Neural progenitor cell (in vitro differentiated cells): ENCODE measurements at regions not wholly inside any gene's neighbourhood (a gene's known extent, or its start where the extent isn't known, plus 50 kb on each side); places are given as distances from the start of the nearest gene placed in this dataset.
"Not testable (repeated sequence)": the region's sequence is repeated elsewhere in the genome, so short reads cannot be mapped to it uniquely, and the experiment has no call there.

Experiments used
- DNase-seq: peaks from one replicate; pipeline ENCODE4 v3.0.0-alpha.2; 2016; ENCODE audit warnings: low spot score
- H2AFZ ChIP-seq: fragments of 200-600 bp; sonication (generic); replicated peaks from 2 replicates; pipeline ENCODE4 v1.6.1; 2016; ENCODE audit warnings: antibody characterized with exemption
- H3F3A ChIP-seq: fragments of 200-600 bp; sonication (generic); 2 replicates; pipeline ENCODE4 v1.6.1; 2016; ENCODE audit warnings: antibody characterized with exemption, low read depth
- H3K27ac ChIP-seq: fragments of 200-600 bp; sonication (generic); 2 replicates; pipeline ENCODE4 v1.5.1; 2016; ENCODE audit warnings: mild to moderate bottlenecking
- H3K27me3 ChIP-seq: fragments of 200-600 bp; sonication (generic); 2 replicates; pipeline ENCODE4 v1.6.1; 2016; ENCODE audit warnings: mild to moderate bottlenecking, moderate library complexity
- H3K36me3 ChIP-seq: fragments of 200-600 bp; sonication (generic); 2 replicates; pipeline ENCODE4 v1.5.1; 2016
- H3K4me1 ChIP-seq: fragments of 200-600 bp; sonication (generic); 2 replicates; pipeline ENCODE4 v1.6.1; 2016; ENCODE audit warnings: mixed run types
- H3K4me2 ChIP-seq: fragments of 200-600 bp; sonication (generic); 2 replicates; pipeline ENCODE4 v1.6.1; 2016
- H3K4me3 ChIP-seq: fragments of 200-600 bp; sonication (generic); 2 replicates; pipeline ENCODE4 v1.5.1; 2016
- H3K79me2 ChIP-seq: fragments of 200-600 bp; sonication (generic); 2 replicates; pipeline ENCODE4 v1.6.1; 2016; ENCODE audit warnings: low read depth
- H3K9ac ChIP-seq: fragments of 200-600 bp; sonication (generic); 2 replicates; pipeline ENCODE4 v1.6.1; 2016
- H3K9me3 ChIP-seq: fragments of 200-600 bp; sonication (generic); 2 replicates; pipeline ENCODE4 v1.5.1; 2016; ENCODE audit warnings: low read depth
- H4K20me1 ChIP-seq: fragments of 200-600 bp; sonication (generic); 2 replicates; pipeline ENCODE4 v1.6.1; 2016; ENCODE audit warnings: low read depth
- H3K27ac Mint-ChIP-seq: 3 replicates; pipeline ENCODE4 v1.8.0; 2021; ENCODE audit warnings: mixed read lengths
- H3K27me3 Mint-ChIP-seq: 2 replicates; pipeline ENCODE4 v1.8.0; 2022; ENCODE audit warnings: low read depth, mild to moderate bottlenecking, inconsistent platforms, moderate library complexity, mixed read lengths; ENCODE audit not compliant: insufficient read depth
- H3K36me3 Mint-ChIP-seq: 3 replicates; pipeline ENCODE4 v1.8.0; 2021; ENCODE audit warnings: mixed read lengths
- H3K4me1 Mint-ChIP-seq: 3 replicates; pipeline ENCODE4 v1.8.0; 2021; ENCODE audit warnings: mixed read lengths
- H3K4me3 Mint-ChIP-seq: 3 replicates; pipeline ENCODE4 v1.8.0; 2021; ENCODE audit warnings: mild to moderate bottlenecking, moderate library complexity, mixed read lengths
- H3K9me3 Mint-ChIP-seq: 3 replicates; pipeline ENCODE4 v1.8.0; 2020; ENCODE audit warnings: mixed read lengths

DNA sequence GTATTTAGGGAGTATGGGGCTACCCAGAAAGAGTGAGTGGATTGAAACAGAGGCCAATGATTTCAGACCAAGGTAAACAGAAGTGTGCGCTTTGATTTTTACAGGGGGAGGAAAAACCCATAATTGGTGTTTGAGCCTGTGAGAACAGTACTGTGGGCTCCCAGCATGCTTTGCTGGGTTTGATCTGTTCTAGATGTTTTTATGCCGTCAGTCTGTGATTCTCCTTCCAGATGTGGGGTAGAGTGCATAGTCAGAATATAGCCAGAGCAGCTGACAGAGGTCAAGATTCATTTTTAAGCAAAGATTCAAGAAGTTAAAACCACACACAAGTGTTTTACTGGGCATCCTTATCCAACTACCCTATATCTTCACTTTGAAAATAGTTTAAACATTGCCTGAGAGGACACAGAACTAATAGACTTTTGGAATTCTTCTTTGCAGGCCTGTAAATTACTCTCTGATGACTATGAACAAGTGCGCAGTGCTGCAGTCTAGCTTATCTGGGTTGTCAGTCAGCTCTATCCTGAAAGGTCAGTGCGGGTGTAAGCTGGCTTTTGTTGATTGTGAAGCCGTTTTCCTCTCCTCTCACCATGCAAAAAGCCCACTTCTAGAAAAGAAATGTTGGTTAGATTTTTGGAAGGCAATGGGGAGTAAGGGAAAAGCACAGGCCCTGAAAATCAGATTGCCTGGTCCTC lies 216.2 kb upstream of the VKORC1L1 start:
- not testable (repeated sequence) for H3K27ac ChIP-seq, H3K4me2 ChIP-seq, H4K20me1 ChIP-seq, H3K27me3 Mint-ChIP-seq, H3K4me1 Mint-ChIP-seq, H3K79me2 ChIP-seq, H3K36me3 ChIP-seq, H3K9ac ChIP-seq, H3F3A ChIP-seq, H3K4me1 ChIP-seq, H3K36me3 Mint-ChIP-seq, H3K4me3 ChIP-seq, H3K27me3 ChIP-seq, H3K9me3 ChIP-seq, H3K9me3 Mint-ChIP-seq, DNase-seq, H3K4me3 Mint-ChIP-seq, H3K27ac Mint-ChIP-seq, H2AFZ ChIP-seq

DNA sequence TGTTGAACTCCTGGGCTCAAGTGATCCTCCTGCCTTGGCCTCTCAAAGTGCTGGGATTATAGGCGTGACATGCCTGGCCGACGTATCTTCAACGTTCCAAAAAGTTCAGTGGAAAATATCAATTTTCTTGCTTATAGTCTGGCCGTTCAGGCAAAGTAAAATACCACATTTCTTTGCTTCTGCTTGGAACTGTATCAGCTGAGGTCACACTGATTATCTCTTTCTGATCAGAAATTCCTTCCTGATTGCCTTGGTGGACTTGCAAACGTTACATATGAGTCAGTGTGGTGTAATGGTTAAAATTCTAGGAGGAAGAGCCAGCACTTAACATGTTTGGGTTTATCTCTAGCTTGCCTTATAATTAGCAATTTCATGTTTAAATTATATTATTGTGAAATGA lies 189.5 kb upstream of the VKORC1L1 start:
- DNase-seq, H3K4me3 Mint-ChIP-seq: not testable (repeated sequence)

DNA sequence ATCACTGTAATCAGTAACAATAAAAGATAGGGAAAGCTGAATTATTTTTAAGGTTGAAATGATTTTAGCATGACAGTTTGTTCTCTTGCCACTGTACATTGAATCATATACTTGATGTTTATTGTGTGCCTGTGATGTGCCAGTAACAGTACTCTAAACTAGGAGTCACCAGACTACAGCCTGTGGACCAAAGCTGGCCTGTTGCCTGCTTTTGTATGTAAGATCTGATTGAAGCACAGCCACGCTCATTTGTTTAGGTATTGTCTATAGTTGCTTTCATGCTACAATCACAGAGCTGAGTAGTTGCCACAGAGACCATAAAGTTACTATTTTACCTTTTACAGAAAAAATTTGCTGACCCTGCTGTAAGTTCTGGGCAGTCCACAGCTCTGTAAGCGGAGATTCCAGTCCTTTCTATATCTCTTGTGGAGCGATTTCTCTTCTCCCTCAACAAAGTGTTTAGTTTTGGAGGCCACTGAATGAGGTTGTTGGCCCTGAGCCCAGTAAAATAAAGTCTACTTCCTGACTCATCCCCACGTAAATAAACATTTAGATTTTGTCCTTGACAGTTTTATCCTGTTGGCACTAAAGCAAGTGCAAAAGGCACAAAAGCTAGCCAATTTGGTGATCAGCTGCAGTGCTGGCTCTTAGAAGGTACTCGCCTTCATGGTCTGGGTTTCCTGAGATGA lies 173.7 kb upstream of the VKORC1L1 start:
- H3K4me1 ChIP-seq, H2AFZ ChIP-seq, H3K9ac ChIP-seq, H3K4me3 Mint-ChIP-seq, H3K79me2 ChIP-seq, H3K4me2 ChIP-seq, H3K9me3 ChIP-seq, H4K20me1 ChIP-seq, H3K9me3 Mint-ChIP-seq, H3K27ac Mint-ChIP-seq, H3K36me3 Mint-ChIP-seq, H3K27me3 Mint-ChIP-seq, H3K27me3 ChIP-seq, H3K4me3 ChIP-seq, H3K27ac ChIP-seq, DNase-seq, H3F3A ChIP-seq, H3K4me1 Mint-ChIP-seq, H3K36me3 ChIP-seq: not testable (repeated sequence)

More for the DNA sequence above, 189.5 kb upstream of the VKORC1L1 start:
- not testable (repeated sequence) for H3K4me2 ChIP-seq, H3K27me3 ChIP-seq, H3K36me3 ChIP-seq, H3K4me1 ChIP-seq, H3K4me3 ChIP-seq, H3K27ac Mint-ChIP-seq, H3K4me1 Mint-ChIP-seq, H3K9me3 Mint-ChIP-seq, H3K9ac ChIP-seq, H3K9me3 ChIP-seq, H2AFZ ChIP-seq, H3K79me2 ChIP-seq, H3F3A ChIP-seq, H3K27me3 Mint-ChIP-seq, H4K20me1 ChIP-seq, H3K36me3 Mint-ChIP-seq, H3K27ac ChIP-seq

DNA sequence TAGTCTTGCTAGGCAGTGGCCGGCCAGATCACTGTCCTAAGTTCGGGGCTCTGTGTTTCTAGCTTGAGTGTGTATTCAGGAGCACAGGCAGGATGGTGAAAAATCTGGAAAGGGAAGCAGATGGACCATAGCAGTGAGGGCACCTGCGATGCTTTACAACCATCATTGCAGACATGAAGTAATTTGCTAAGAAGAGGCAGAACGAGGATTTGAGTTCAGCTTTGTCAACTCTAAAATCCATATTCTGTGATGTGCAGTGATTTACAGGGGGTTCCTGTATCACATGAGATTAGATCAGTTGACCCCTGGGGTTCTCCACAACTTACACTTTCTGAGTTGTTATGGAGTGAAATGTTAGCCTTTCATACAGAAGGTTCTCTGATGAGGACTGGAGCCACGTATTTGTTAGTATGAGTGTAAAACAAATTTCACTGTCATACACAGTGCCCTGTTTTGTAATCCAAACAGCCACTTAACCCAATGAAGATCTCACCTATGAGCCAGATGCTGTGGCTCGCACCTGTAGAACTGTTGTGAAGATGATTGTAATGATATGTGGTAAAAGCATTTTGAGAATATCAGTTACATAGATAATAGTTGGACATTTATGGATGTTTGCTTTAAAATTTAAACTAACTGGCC lies 173.0 kb upstream of the VKORC1L1 start:
- not testable (repeated sequence) for H4K20me1 ChIP-seq, H3K4me1 ChIP-seq, H3K9me3 Mint-ChIP-seq, H3K9me3 ChIP-seq, H3K36me3 Mint-ChIP-seq, H3K4me1 Mint-ChIP-seq, H3K4me2 ChIP-seq, H3K79me2 ChIP-seq, H3K27me3 Mint-ChIP-seq, H3K36me3 ChIP-seq, H2AFZ ChIP-seq, H3K27ac Mint-ChIP-seq, H3K27ac ChIP-seq, H3K9ac ChIP-seq, DNase-seq, H3K4me3 Mint-ChIP-seq, H3K27me3 ChIP-seq, H3F3A ChIP-seq, H3K4me3 ChIP-seq

DNA sequence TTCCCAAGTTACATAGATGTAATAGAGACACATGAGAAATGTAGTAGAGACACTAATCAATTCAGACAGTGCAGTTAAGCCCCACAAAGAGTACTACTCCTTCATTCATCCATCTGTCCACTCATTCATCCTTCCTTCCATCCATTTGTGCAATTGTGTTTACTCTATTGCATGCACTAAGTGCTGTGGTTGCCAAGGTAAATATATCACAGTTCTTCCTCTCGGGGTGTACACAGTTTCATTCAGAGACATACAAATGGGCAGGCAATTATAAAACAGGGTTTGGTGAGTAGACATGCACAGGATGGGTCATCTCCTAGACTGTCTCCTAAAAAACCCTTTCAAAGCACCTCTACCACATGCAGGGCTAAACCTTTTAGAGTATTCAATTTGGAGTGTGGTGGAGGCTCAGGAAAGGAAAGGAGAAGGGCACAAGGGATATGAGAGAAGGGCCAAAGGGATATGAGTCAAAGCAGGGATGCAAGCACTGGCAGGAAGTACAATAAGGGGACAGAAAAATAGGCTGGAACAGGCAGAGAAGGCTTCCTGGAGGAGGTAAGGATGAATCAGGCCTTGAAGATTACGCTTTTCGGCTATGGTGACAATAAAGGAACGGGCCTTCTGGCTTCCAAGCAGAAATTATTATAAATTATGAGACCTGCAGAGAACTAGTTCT lies 153.6 kb upstream of the VKORC1L1 start:
- not testable (repeated sequence) for H3K4me1 Mint-ChIP-seq, H3K9me3 Mint-ChIP-seq, H3F3A ChIP-seq, DNase-seq, H3K36me3 ChIP-seq, H3K4me1 ChIP-seq, H3K27ac Mint-ChIP-seq, H3K36me3 Mint-ChIP-seq, H2AFZ ChIP-seq, H3K27me3 Mint-ChIP-seq, H3K4me2 ChIP-seq, H3K27ac ChIP-seq, H3K27me3 ChIP-seq, H3K4me3 ChIP-seq, H4K20me1 ChIP-seq, H3K9ac ChIP-seq, H3K79me2 ChIP-seq, H3K4me3 Mint-ChIP-seq, H3K9me3 ChIP-seq
